ENCODE measurements at regions not wholly inside any gene's neighbourhood (a gene's known extent, or its start where the extent isn't known, plus 50 kb on each side); places are given as distances from the start of the nearest gene placed in this dataset.
"Not testable (repeated sequence)": the region's sequence is repeated elsewhere in the genome, so short reads cannot be mapped to it uniquely, and the experiment has no call there.

GRCh38 chr15:95192923-95193322 is 961.6 kb downstream of the MCTP2 start:
- no peak overlapping the region for H3K4me3 ChIP-seq (ENCODE audit: extremely low read depth, insufficient read depth, low read length, poor library complexity, severe bottlenecking)
- no peaks in the 10 kb centered on the region for H3K36me3 ChIP-seq (ENCODE audit: control insufficient read depth, insufficient read depth, low read length)
- no peak overlapping the region for H3K27ac ChIP-seq (ENCODE audit: low read depth, low read length, severe bottlenecking)
- H3K4me1 ChIP-seq (ENCODE audit: control insufficient read depth, insufficient read depth, low read length, poor library complexity, severe bottlenecking): no peaks in the 10 kb centered on the region
- no peaks in the 10 kb centered on the region for H3K9me3 ChIP-seq (ENCODE audit: control insufficient read depth, low read length)

- Histone ChIP-seq H3K36me3 (ENCODE audit: control insufficient read depth, insufficient read depth, low read length) (no peaks in the 10 kb centered on the region), H3K27ac (ENCODE audit: low read depth, low read length, severe bottlenecking) (no peak overlapping the region), H3K4me1 (ENCODE audit: control insufficient read depth, insufficient read depth, low read length, poor library complexity, severe bottlenecking) (no peaks in the 10 kb centered on the region), H3K9me3 (ENCODE audit: control insufficient read depth, low read length) (no peaks in the 10 kb centered on the region), H3K4me3 (ENCODE audit: extremely low read depth, insufficient read depth, low read length, poor library complexity, severe bottlenecking) (no peak overlapping the region)
- 87 to 100% methylated on average over 3 of the region's 3 CpGs for WGBS, 2 experiments (ENCODE audit: insufficient coverage in 2 of 2)
Measured at GRCh38 chr15:95194746-95195145, 963.4 kb downstream of the MCTP2 start.

- 88 to 91% methylated on average over 10 of the region's 17 CpGs for WGBS, 2 experiments (ENCODE audit: insufficient coverage in 2 of 2)
Measured at GRCh38 chr15:95196176-95196915, 965.0 kb downstream of the MCTP2 start.

GRCh38 chr15:95202569-95203349 is 971.4 kb downstream of the MCTP2 start:
- Histone ChIP-seq H3K36me3 (ENCODE audit: control insufficient read depth, insufficient read depth, low read length) (no peaks in the 10 kb centered on the region), H3K4me1 (ENCODE audit: control insufficient read depth, insufficient read depth, low read length, poor library complexity, severe bottlenecking) (no peaks in the 10 kb centered on the region), H3K4me3 (ENCODE audit: extremely low read depth, insufficient read depth, low read length, poor library complexity, severe bottlenecking) (no peak overlapping the region), H3K9me3 (ENCODE audit: control insufficient read depth, low read length) (peaks cover 3% of the 10 kb centered on the region), H3K27ac (ENCODE audit: low read depth, low read length, severe bottlenecking) (no peak overlapping the region)
- WGBS, 2 experiments (ENCODE audit: insufficient coverage in 2 of 2): 89 to 96% methylated on average over 3 to 6 of the region's 6 CpGs

More at GRCh38 chr15:95196176-95196915, 965.0 kb downstream of the MCTP2 start:
- no peaks in the 10 kb centered on the region for H3K36me3 ChIP-seq (ENCODE audit: control insufficient read depth, insufficient read depth, low read length)
- H3K4me3 ChIP-seq (ENCODE audit: extremely low read depth, insufficient read depth, low read length, poor library complexity, severe bottlenecking): no peak overlapping the region
- H3K27ac ChIP-seq (ENCODE audit: low read depth, low read length, severe bottlenecking): no peak overlapping the region
- no peaks in the 10 kb centered on the region for H3K4me1 ChIP-seq (ENCODE audit: control insufficient read depth, insufficient read depth, low read length, poor library complexity, severe bottlenecking)
- peaks cover 3% of the 10 kb centered on the region for H3K9me3 ChIP-seq (ENCODE audit: control insufficient read depth, low read length)

- Histone ChIP-seq H3K9me3 (ENCODE audit: control insufficient read depth, low read length) (peaks cover 3% of the 10 kb centered on the region), H3K27ac (ENCODE audit: low read depth, low read length, severe bottlenecking) (no peak overlapping the region), H3K36me3 (ENCODE audit: control insufficient read depth, insufficient read depth, low read length) (no peaks in the 10 kb centered on the region), H3K4me1 (ENCODE audit: control insufficient read depth, insufficient read depth, low read length, poor library complexity, severe bottlenecking) (no peaks in the 10 kb centered on the region), H3K4me3 (ENCODE audit: extremely low read depth, insufficient read depth, low read length, poor library complexity, severe bottlenecking) (no peak overlapping the region)
Measured at GRCh38 chr15:95205077-95205476, 973.7 kb downstream of the MCTP2 start.

- H3K4me1 ChIP-seq (ENCODE audit: control insufficient read depth, insufficient read depth, low read length, poor library complexity, severe bottlenecking); H3K27ac ChIP-seq (ENCODE audit: low read depth, low read length, severe bottlenecking); H3K4me3 ChIP-seq (ENCODE audit: extremely low read depth, insufficient read depth, low read length, poor library complexity, severe bottlenecking); H3K9me3 ChIP-seq (ENCODE audit: control insufficient read depth, low read length); H3K36me3 ChIP-seq (ENCODE audit: control insufficient read depth, insufficient read depth, low read length): not testable (repeated sequence)
- WGBS, 2 experiments (ENCODE audit: insufficient coverage in 2 of 2): 90 to 95% methylated on average over 2 to 3 of the region's 3 CpGs
Measured at GRCh38 chr15:95205830-95206229, 974.5 kb downstream of the MCTP2 start.

GRCh38 chr15:95208071-95208470 is 976.7 kb downstream of the MCTP2 start:
- H3K36me3 ChIP-seq (ENCODE audit: control insufficient read depth, insufficient read depth, low read length): no peaks in the 10 kb centered on the region
- H3K4me3 ChIP-seq (ENCODE audit: extremely low read depth, insufficient read depth, low read length, poor library complexity, severe bottlenecking): no peak overlapping the region
- no peaks in the 10 kb centered on the region for H3K9me3 ChIP-seq (ENCODE audit: control insufficient read depth, low read length)
- no peaks in the 10 kb centered on the region for H3K4me1 ChIP-seq (ENCODE audit: control insufficient read depth, insufficient read depth, low read length, poor library complexity, severe bottlenecking)
- no peak overlapping the region for H3K27ac ChIP-seq (ENCODE audit: low read depth, low read length, severe bottlenecking)
- 81 to 85% methylated on average over 2 to 4 of the region's 4 CpGs for WGBS, 2 experiments (ENCODE audit: insufficient coverage in 2 of 2)

GRCh38 chr15:95208988-95209387 is 977.6 kb downstream of the MCTP2 start:
- Histone ChIP-seq H3K4me1 (ENCODE audit: control insufficient read depth, insufficient read depth, low read length, poor library complexity, severe bottlenecking) (no peaks in the 10 kb centered on the region), H3K9me3 (ENCODE audit: control insufficient read depth, low read length) (no peaks in the 10 kb centered on the region), H3K27ac (ENCODE audit: low read depth, low read length, severe bottlenecking) (no peak overlapping the region), H3K4me3 (ENCODE audit: extremely low read depth, insufficient read depth, low read length, poor library complexity, severe bottlenecking) (no peak overlapping the region), H3K36me3 (ENCODE audit: control insufficient read depth, insufficient read depth, low read length) (no peaks in the 10 kb centered on the region)

- WGBS, 2 experiments (ENCODE audit: insufficient coverage in 2 of 2): no CpG with 5 or more reads among the region's 1 CpG
- no peaks in the 10 kb centered on the region for H3K36me3 ChIP-seq (ENCODE audit: control insufficient read depth, insufficient read depth, low read length)
- no peak overlapping the region for H3K4me3 ChIP-seq (ENCODE audit: extremely low read depth, insufficient read depth, low read length, poor library complexity, severe bottlenecking)
- H3K4me1 ChIP-seq (ENCODE audit: control insufficient read depth, insufficient read depth, low read length, poor library complexity, severe bottlenecking): no peaks in the 10 kb centered on the region
- no peaks in the 10 kb centered on the region for H3K9me3 ChIP-seq (ENCODE audit: control insufficient read depth, low read length)
- no peak overlapping the region for H3K27ac ChIP-seq (ENCODE audit: low read depth, low read length, severe bottlenecking)
Measured at GRCh38 chr15:95210436-95210981, 979.1 kb downstream of the MCTP2 start.

- H3K9me3 ChIP-seq (ENCODE audit: control insufficient read depth, low read length): no peaks in the 10 kb centered on the region
- no peak overlapping the region for H3K4me3 ChIP-seq (ENCODE audit: extremely low read depth, insufficient read depth, low read length, poor library complexity, severe bottlenecking)
- no peaks in the 10 kb centered on the region for H3K4me1 ChIP-seq (ENCODE audit: control insufficient read depth, insufficient read depth, low read length, poor library complexity, severe bottlenecking)
- no peak overlapping the region for H3K27ac ChIP-seq (ENCODE audit: low read depth, low read length, severe bottlenecking)
- no peaks in the 10 kb centered on the region for H3K36me3 ChIP-seq (ENCODE audit: control insufficient read depth, insufficient read depth, low read length)
Measured at GRCh38 chr15:95215017-95215416, 983.7 kb downstream of the MCTP2 start.

- no peak overlapping the region for H3K4me3 ChIP-seq (ENCODE audit: extremely low read depth, insufficient read depth, low read length, poor library complexity, severe bottlenecking)
- no peak overlapping the region for H3K27ac ChIP-seq (ENCODE audit: low read depth, low read length, severe bottlenecking)
- no peaks in the 10 kb centered on the region for H3K4me1 ChIP-seq (ENCODE audit: control insufficient read depth, insufficient read depth, low read length, poor library complexity, severe bottlenecking)
- H3K36me3 ChIP-seq (ENCODE audit: control insufficient read depth, insufficient read depth, low read length): no peaks in the 10 kb centered on the region
- 87 to 88% methylated on average over 5 of the region's 5 CpGs for WGBS, 2 experiments (ENCODE audit: insufficient coverage in 2 of 2)
- H3K9me3 ChIP-seq (ENCODE audit: control insufficient read depth, low read length): no peaks in the 10 kb centered on the region
Measured at GRCh38 chr15:95226835-95227234, 995.5 kb downstream of the MCTP2 start.
